HG03095 (cell line): ENCODE measurements at regions not wholly inside any gene's neighbourhood (a gene's known extent, or its start where the extent isn't known, plus 50 kb on each side); places are given as distances from the start of the nearest gene placed in this dataset.

ENCODE experiments used
- ATAC-seq: cut with Tn5 transposase; IDR thresholded peaks from one replicate; pipeline ENCODE4 v1.9.1; 2021; ENCODE audit warnings: moderate library complexity; ENCODE audit not compliant: unreplicated experiment

GRCh38 chr4:140809676-140810075 is 53.5 kb upstream of the TBC1D9 start:
- no peak for ATAC-seq

- no peak for ATAC-seq
These were observed 52.1 kb upstream of the TBC1D9 start for GRCh38 chr4:140808256-140808655.

- ATAC-seq: peak; percentile 75
These were observed 51.5 kb upstream of the TBC1D9 start for GRCh38 chr4:140807491-140808252.

DNA sequence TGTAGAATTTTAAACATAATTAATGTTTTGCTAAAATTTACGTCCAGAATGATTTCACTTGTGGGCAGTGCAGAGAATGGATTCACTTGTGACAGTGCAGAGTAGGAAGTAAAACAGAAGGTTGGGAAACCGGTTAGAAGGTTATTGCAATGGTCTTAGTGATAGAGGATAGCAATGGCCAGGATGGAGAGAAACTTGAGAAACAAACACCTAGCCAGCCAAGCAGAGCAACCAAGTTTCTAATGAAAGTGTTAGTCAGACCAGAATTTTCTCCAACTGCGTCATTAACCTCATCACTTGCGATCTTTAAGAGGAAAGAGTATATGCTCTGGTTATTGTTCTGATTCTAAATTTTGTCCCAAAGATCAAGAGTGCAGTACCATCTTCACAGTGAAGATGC is 50.0 kb upstream of the TBC1D9 start:
- peak; percentile 77 for ATAC-seq
